Activated T-cell treated with anti-CD3 and anti-CD28 coated beads, Interleukin-2, amount 50 U/mL, for 24 hours (primary cell): ENCODE measurements at regions not wholly inside any gene's neighbourhood (a gene's known extent, or its start where the extent isn't known, plus 50 kb on each side); places are given as distances from the start of the nearest gene placed in this dataset.
"Not testable (repeated sequence)": the region's sequence is repeated elsewhere in the genome, so short reads cannot be mapped to it uniquely, and the experiment has no call there.

Source experiments
- DNase-seq: peaks from one replicate; pipeline ENCODE4 v3.0.0-alpha.2; 2020
- H3K27ac Mint-ChIP-seq: 2 replicates; pipeline ENCODE4 v1.8.0; 2020; ENCODE audit warnings: mild to moderate bottlenecking, mixed read lengths
- H3K27me3 Mint-ChIP-seq: 2 replicates; pipeline ENCODE4 v1.8.0; 2020; ENCODE audit warnings: mixed read lengths
- H3K36me3 Mint-ChIP-seq: 2 replicates; pipeline ENCODE4 v1.8.0; 2020; ENCODE audit warnings: low read depth, mixed read lengths
- H3K4me1 Mint-ChIP-seq: 2 replicates; pipeline ENCODE4 v1.8.0; 2020; ENCODE audit warnings: low read depth, mixed read lengths
- H3K4me3 Mint-ChIP-seq: 2 replicates; pipeline ENCODE4 v1.8.0; 2020; ENCODE audit warnings: mild to moderate bottlenecking, moderate library complexity, mixed read lengths
- H3K9me3 Mint-ChIP-seq: 2 replicates; pipeline ENCODE4 v1.8.0; 2020; ENCODE audit warnings: mixed read lengths

DNA sequence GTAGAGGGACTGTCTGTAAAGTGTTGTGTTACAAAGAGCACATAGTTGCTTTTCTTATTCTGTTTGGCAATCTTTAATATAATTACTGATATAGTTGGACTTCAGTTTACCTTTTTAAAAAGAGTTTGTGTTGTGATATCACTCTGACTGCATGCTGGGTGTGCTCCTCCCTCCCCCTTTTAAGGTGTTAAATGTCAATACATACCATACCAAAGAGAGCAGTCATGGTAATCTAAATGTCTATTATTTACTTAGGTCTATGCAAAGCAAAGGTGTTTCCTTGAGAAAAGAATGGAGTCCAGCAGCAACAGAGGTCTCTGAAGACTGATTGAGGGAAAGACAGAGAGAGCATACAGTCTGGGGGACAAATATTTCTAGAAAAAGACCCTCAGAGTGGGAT is 275.1 kb upstream of the NRP1 start:
- H3K27me3 Mint-ChIP-seq: peaks cover 4% of the 10 kb centered on the region
- no peak for DNase-seq
- no peaks in the 10 kb centered on the region for H3K36me3 Mint-ChIP-seq
- peaks cover 19% of the 10 kb centered on the region for H3K9me3 Mint-ChIP-seq
- peaks cover 8% of the 10 kb centered on the region for H3K4me1 Mint-ChIP-seq
- H3K4me3 Mint-ChIP-seq: no peak overlapping the region
- H3K27ac Mint-ChIP-seq: no peak overlapping the region

GRCh38 chr10:33602278-33602677 is 267.8 kb upstream of the NRP1 start:
- H3K4me3 Mint-ChIP-seq: no peak overlapping the region
- no peak overlapping the region for H3K27ac Mint-ChIP-seq
- no peak for DNase-seq
- peaks cover 10% of the 10 kb centered on the region for H3K27me3 Mint-ChIP-seq
- H3K4me1 Mint-ChIP-seq: no peaks in the 10 kb centered on the region
- peaks cover 9% of the 10 kb centered on the region for H3K9me3 Mint-ChIP-seq
- H3K36me3 Mint-ChIP-seq: no peaks in the 10 kb centered on the region

DNA sequence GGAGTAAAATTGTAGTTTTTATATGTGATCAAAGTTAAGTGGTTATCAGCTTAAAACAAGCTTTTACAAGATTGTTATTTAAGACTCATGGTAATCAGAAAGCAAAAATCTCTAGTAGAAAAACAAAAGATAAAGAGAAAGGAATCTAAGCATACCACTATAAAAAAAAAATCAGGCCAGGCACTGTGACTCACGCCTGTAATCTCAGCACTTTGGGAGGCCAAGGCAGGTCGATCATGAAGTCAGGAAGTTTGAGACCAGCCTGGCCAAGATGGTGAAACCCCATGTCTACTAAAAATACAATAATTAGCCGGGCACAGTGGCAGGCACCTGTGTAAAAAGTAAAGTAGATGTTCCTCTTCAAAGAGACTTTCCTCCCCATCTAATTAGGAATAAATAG is 265.9 kb upstream of the NRP1 start:
- no peak overlapping the region for H3K4me3 Mint-ChIP-seq
- no peak for DNase-seq

DNA sequence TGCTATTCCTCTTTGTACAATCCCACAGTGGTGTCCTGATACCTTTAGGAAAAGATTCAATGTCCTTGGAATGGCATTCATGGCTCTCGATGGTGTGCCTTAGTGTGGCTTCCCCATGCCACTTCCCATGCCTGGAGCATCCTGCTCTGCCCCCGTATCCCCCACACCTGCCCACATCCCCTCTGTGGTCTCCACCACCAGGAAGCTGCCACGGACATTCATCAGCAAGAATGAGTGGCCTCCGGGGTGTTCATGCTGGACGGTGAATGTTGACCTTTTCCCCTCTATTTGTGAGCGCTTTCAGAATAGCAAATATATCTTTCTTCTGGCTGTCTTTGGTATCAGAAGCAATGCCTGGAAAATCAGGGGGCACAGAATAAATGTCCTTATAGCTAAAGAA is 262.0 kb upstream of the NRP1 start:
- Mint-ChIP-seq H3K9me3 (peaks cover 9% of the 10 kb centered on the region), H3K4me1 (no peaks in the 10 kb centered on the region)

More for the DNA sequence above, 265.9 kb upstream of the NRP1 start:
- Mint-ChIP-seq H3K4me1 (no peaks in the 10 kb centered on the region), H3K27ac (no peak overlapping the region), H3K27me3 (peaks cover 17% of the 10 kb centered on the region), H3K9me3 (peaks cover 9% of the 10 kb centered on the region), H3K36me3 (no peaks in the 10 kb centered on the region)

GRCh38 chr10:33594475-33594874 is 260.0 kb upstream of the NRP1 start:
- no peak for DNase-seq
- peaks cover 5% of the 10 kb centered on the region for H3K9me3 Mint-ChIP-seq
- H3K4me1 Mint-ChIP-seq: no peaks in the 10 kb centered on the region
- no peaks in the 10 kb centered on the region for H3K36me3 Mint-ChIP-seq
- H3K27ac Mint-ChIP-seq: no peak overlapping the region
- no peak overlapping the region for H3K4me3 Mint-ChIP-seq
- H3K27me3 Mint-ChIP-seq: peaks cover 38% of the 10 kb centered on the region

More for the DNA sequence above, 262.0 kb upstream of the NRP1 start:
- Mint-ChIP-seq H3K27ac (no peak overlapping the region), H3K4me3 (no peak overlapping the region), H3K36me3 (no peaks in the 10 kb centered on the region), H3K27me3 (peaks cover 37% of the 10 kb centered on the region)
- no peak for DNase-seq

- no peak overlapping the region for H3K27ac Mint-ChIP-seq
- H3K4me3 Mint-ChIP-seq: no peak overlapping the region
- H3K9me3 Mint-ChIP-seq: no peaks in the 10 kb centered on the region
- no peaks in the 10 kb centered on the region for H3K36me3 Mint-ChIP-seq
- H3K4me1 Mint-ChIP-seq: no peaks in the 10 kb centered on the region
- no peak for DNase-seq
- H3K27me3 Mint-ChIP-seq: peaks cover 34% of the 10 kb centered on the region
Observed at GRCh38 chr10:33588974-33589600, 254.6 kb upstream of the NRP1 start.

GRCh38 chr10:33584596-33584995 is 250.1 kb upstream of the NRP1 start:
- not testable (repeated sequence) for H3K27ac Mint-ChIP-seq, H3K4me3 Mint-ChIP-seq, DNase-seq, H3K4me1 Mint-ChIP-seq, H3K9me3 Mint-ChIP-seq, H3K36me3 Mint-ChIP-seq
- peaks cover 20% of the 10 kb centered on the region for H3K27me3 Mint-ChIP-seq

- Mint-ChIP-seq H3K4me3 (no peak overlapping the region), H3K9me3 (no peaks in the 10 kb centered on the region), H3K4me1 (no peaks in the 10 kb centered on the region), H3K27ac (no peak overlapping the region), H3K27me3 (peaks cover 16% of the 10 kb centered on the region), H3K36me3 (no peaks in the 10 kb centered on the region)
- no peak for DNase-seq
Observed at GRCh38 chr10:33579996-33580395, 245.5 kb upstream of the NRP1 start.

- Mint-ChIP-seq H3K36me3 (no peaks in the 10 kb centered on the region), H3K4me1 (no peaks in the 10 kb centered on the region), H3K27me3 (peaks cover 18% of the 10 kb centered on the region), H3K27ac (no peak overlapping the region), H3K9me3 (no peaks in the 10 kb centered on the region), H3K4me3 (no peak overlapping the region)
- DNase-seq: no peak
Observed at GRCh38 chr10:33573606-33574005, 239.1 kb upstream of the NRP1 start.

DNA sequence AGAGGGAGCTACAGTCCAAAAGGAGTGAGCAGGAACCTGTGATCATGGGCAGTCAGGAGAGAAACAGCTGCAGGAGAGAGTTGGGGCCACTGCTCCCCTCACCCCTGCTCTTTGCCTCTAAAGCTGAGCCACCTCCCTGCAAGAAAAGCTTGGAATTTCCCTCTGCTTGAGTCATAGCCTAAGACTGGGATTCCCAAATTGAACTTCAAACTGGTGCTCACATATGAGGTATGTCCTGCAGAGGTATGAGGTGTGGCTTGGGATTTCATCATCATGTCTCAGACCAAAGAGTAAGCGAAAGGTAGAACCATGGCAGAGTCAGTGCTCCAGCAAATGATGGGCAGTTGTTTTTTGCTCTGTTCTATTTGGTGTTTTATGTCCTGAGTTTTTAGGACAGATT is 237.1 kb upstream of the NRP1 start:
- no peak for DNase-seq
- peaks cover 23% of the 10 kb centered on the region for H3K27me3 Mint-ChIP-seq

DNA sequence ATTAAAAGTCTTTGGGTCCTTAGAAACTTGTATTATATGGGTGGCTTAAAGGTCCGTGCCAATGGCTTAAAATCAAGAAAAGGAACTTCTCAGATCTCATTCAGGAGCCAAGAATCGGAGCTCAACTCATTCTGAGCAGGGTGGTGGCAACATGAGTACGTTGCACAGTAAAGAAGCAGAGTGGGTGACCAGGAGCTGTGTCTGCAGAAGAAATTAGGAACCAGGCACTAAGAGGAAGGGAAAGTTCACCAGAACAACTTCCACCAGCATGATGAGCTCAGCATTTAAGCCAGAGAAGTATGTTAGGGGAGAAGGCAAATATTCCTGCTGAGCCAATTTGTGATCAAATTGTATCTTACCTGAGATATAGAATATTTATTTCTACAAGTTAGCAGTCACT is 236.0 kb upstream of the NRP1 start:
- Mint-ChIP-seq H3K36me3 (no peaks in the 10 kb centered on the region), H3K4me1 (no peaks in the 10 kb centered on the region)

More for the DNA sequence above, 237.1 kb upstream of the NRP1 start:
- H3K4me1 Mint-ChIP-seq: no peaks in the 10 kb centered on the region
- no peak overlapping the region for H3K27ac Mint-ChIP-seq
- H3K36me3 Mint-ChIP-seq: no peaks in the 10 kb centered on the region
- no peaks in the 10 kb centered on the region for H3K9me3 Mint-ChIP-seq
- H3K4me3 Mint-ChIP-seq: no peak overlapping the region

GRCh38 chr10:33569702-33570101 is 235.2 kb upstream of the NRP1 start:
- Mint-ChIP-seq H3K36me3 (no peaks in the 10 kb centered on the region), H3K27ac (no peak overlapping the region)

More for the DNA sequence above, 236.0 kb upstream of the NRP1 start:
- Mint-ChIP-seq H3K4me3 (no peak overlapping the region), H3K27me3 (peaks cover 29% of the 10 kb centered on the region), H3K9me3 (no peaks in the 10 kb centered on the region), H3K27ac (no peak overlapping the region)
- no peak for DNase-seq

GRCh38 chr10:33566426-33566825 is 232.0 kb upstream of the NRP1 start:
- Mint-ChIP-seq H3K9me3 (no peaks in the 10 kb centered on the region), H3K27me3 (peaks cover 40% of the 10 kb centered on the region), H3K27ac (no peak overlapping the region), H3K4me3 (no peak overlapping the region), H3K4me1 (no peaks in the 10 kb centered on the region), H3K36me3 (no peaks in the 10 kb centered on the region)
- no peak for DNase-seq

More at GRCh38 chr10:33569702-33570101, 235.2 kb upstream of the NRP1 start:
- Mint-ChIP-seq H3K9me3 (no peaks in the 10 kb centered on the region), H3K4me1 (no peaks in the 10 kb centered on the region), H3K4me3 (no peak overlapping the region), H3K27me3 (peaks cover 24% of the 10 kb centered on the region)
- DNase-seq: no peak

DNA sequence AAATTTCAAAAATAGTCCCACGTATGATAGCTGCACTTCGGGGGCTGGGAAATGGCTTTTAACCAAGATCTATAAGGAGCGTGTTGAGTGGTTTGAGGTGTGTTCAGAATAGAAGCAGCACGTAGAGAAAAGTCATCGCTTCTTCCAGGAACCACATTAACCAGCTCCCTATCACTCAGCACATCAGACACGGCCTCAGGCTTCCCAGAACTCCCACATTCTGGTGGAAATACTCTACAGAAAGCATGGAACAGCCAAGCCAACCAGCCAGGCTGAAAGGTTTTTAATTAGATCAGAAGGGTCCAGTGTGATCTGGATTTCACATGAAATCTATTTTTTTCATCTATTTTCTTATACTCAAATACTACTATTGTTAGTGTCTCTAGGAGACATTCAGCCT is 231.5 kb upstream of the NRP1 start:
- H3K4me1 Mint-ChIP-seq: no peaks in the 10 kb centered on the region
- peaks cover 43% of the 10 kb centered on the region for H3K27me3 Mint-ChIP-seq

DNA sequence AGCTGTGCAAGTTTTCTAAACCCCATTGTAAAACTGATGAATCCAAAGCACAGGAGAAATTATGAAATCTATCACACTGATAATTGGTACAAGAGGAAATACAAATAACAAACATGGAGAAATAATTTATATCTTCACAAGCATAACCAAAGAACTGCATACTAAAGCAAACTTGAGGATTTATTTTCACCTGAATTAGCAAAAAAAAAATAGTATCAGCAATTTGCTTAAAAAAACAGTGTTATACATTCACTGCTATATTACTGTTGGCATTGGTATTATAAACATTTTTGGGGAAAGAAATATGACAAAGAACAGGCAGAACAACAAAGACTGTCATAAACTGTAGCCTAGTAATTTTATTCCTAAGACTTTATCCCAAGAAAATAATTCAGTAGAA is 230.8 kb upstream of the NRP1 start:
- no peaks in the 10 kb centered on the region for H3K4me1 Mint-ChIP-seq
- DNase-seq: no peak
- no peak overlapping the region for H3K4me3 Mint-ChIP-seq
- H3K36me3 Mint-ChIP-seq: no peaks in the 10 kb centered on the region
- no peak overlapping the region for H3K27ac Mint-ChIP-seq
- peaks cover 38% of the 10 kb centered on the region for H3K27me3 Mint-ChIP-seq
- no peaks in the 10 kb centered on the region for H3K9me3 Mint-ChIP-seq

More for the DNA sequence above, 231.5 kb upstream of the NRP1 start:
- H3K4me3 Mint-ChIP-seq: no peak overlapping the region
- H3K27ac Mint-ChIP-seq: no peak overlapping the region
- no peaks in the 10 kb centered on the region for H3K9me3 Mint-ChIP-seq
- no peaks in the 10 kb centered on the region for H3K36me3 Mint-ChIP-seq
- no peak for DNase-seq

DNA sequence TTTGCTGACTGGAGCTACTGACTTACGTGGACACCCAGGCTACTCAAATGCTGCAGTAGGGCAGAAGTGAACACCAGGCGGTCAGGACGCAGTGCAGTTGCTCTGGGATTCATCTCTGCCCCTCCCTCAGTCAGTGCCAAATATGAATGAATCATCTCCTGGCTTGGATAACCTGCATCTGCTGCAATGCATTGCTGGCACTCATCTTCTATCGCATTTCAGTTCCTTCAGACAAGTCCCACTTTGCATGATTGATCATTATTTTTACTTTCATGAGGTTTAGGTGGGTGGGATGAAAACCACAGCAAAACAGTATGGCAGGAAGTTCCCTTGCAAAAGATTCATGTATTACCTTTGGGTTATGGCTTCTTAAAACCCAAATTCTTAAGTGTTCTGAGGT is 224.6 kb upstream of the NRP1 start:
- H3K4me3 Mint-ChIP-seq: no peak overlapping the region
- no peaks in the 10 kb centered on the region for H3K36me3 Mint-ChIP-seq
- no peak for DNase-seq
- H3K4me1 Mint-ChIP-seq: peaks cover 10% of the 10 kb centered on the region
- H3K27ac Mint-ChIP-seq: no peak overlapping the region
- no peaks in the 10 kb centered on the region for H3K9me3 Mint-ChIP-seq
- H3K27me3 Mint-ChIP-seq: peaks cover 63% of the 10 kb centered on the region
